C4-2B (cell line): ENCODE measurements at regions not wholly inside any gene's neighbourhood (a gene's known extent, or its start where the extent isn't known, plus 50 kb on each side); places are given as distances from the start of the nearest gene placed in this dataset.

Experiments used
- H3K27ac ChIP-seq: fragments of 450-650 bp; 2 replicates; pipeline ENCODE4 v1.5.1; 2017
- CTCF ChIP-seq: fragments of 450-650 bp; conservative IDR thresholded peaks from 2 replicates; pipeline ENCODE4 v1.5.1; 2017; ENCODE audit warnings: mild to moderate bottlenecking
- ZFX ChIP-seq: fragments of 450-650 bp; IDR thresholded peaks from 2 replicates; pipeline ENCODE4 v1.6.1; 2017

DNA sequence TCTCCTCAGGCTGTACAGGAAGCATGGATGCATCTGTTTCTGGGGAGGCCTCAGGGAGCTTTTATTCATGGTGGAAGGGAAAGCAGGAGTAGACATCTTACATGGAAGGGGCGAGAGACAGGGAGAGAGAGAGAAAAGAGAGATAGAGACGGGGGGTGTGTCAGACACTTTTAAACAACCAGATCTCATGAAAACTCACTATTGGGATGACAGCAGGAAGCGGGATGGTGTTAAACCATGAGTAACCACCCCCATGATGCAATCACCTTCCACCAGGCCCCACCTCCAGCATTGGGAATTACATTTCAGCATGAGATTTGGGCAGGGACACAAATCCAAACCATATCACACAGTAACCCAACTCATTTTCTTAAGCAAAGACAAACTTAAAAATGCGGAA, 110.0 kb upstream of the EEA1 start:
- no peak for TF ChIP-seq ZFX
- TF ChIP-seq CTCF = no peak
- no peak overlapping the region for H3K27ac ChIP-seq

- TF ChIP-seq CTCF = no peak
- TF ChIP-seq ZFX = no peak
- H3K27ac ChIP-seq = no peak overlapping the region
These were observed 110.8 kb upstream of the EEA1 start for GRCh38 chr12:93039930-93040329.

- H3K27ac ChIP-seq = no peak overlapping the region
- no peak for TF ChIP-seq ZFX
These were observed 111.3 kb upstream of the EEA1 start for GRCh38 chr12:93040367-93040766.

GRCh38 chr12:93041416-93041815, 112.3 kb upstream of the EEA1 start:
- no peak for TF ChIP-seq ZFX
- no peak for TF ChIP-seq CTCF
- H3K27ac ChIP-seq = no peak overlapping the region

DNA sequence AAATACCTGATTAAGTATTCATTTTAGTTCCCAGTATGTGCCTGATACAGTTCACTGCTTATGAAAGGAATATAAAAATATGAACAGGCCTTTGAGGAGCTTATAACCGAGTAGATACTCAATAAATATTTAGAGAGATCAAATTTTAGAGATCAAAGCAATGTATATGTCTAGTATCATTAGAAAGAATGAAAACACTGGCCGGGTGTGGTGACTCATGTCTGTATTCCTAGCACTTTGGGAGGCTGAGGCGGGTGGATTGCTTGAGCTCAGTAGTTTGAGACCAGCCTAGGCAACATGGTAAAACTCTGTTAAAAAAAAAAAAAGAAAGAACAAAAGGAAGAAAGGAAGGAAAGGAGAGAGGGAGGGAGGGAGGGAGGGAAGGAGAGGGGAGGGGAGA, 113.2 kb upstream of the EEA1 start:
- TF ChIP-seq CTCF (no peak), ZFX (no peak)
- H3K27ac ChIP-seq = no peak overlapping the region

DNA sequence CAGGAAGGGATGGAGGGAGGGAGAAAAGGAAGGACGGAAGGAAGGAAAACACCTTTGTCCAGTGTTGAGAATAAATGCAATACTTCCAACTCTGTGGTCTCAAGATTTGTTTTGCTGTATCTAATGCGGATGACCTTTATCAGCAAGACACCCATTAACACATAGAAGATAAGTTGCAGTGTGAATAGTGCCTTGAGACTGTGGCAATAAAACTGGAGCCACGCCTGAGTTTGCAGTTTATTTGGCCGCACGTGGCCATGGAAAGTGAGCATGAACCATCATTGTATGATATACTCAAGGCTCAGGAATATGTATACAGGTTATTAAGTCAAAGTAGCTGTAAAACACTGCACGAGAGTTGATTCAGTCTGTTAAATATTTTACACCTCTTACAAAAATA, 113.6 kb upstream of the EEA1 start:
- TF ChIP-seq CTCF (no peak), ZFX (no peak)
- H3K27ac ChIP-seq = no peak overlapping the region

GRCh38 chr12:93043192-93043876, 114.2 kb upstream of the EEA1 start:
- no peak overlapping the region for H3K27ac ChIP-seq
- TF ChIP-seq ZFX = no peak
- TF ChIP-seq CTCF = no peak

GRCh38 chr12:93043877-93044209, 114.7 kb upstream of the EEA1 start:
- H3K27ac ChIP-seq = no peak overlapping the region
- TF ChIP-seq ZFX (no peak), CTCF (no peak)
